ENCODE measurements at regions not wholly inside any gene's neighbourhood (a gene's known extent, or its start where the extent isn't known, plus 50 kb on each side); places are given as distances from the start of the nearest gene placed in this dataset.
"Not testable (repeated sequence)": the region's sequence is repeated elsewhere in the genome, so short reads cannot be mapped to it uniquely, and the experiment has no call there.

GRCh38 chr5:106288979-106289378 lies 1381.8 kb downstream of the EFNA5 start:
- ATAC-seq (no peak), DNase-seq (no peak)
- H3K4me1 Mint-ChIP-seq = no peaks in the 10 kb centered on the region
- no peaks in the 10 kb centered on the region for H3K27me3 Mint-ChIP-seq
- no peak overlapping the region for H3K4me3 Mint-ChIP-seq
- no peaks in the 10 kb centered on the region for H3K36me3 Mint-ChIP-seq (ENCODE audit: low read depth)
- no peaks in the 10 kb centered on the region for H3K9me3 Mint-ChIP-seq
- no peak overlapping the region for H3K27ac Mint-ChIP-seq

- Mint-ChIP-seq H3K27me3 (no peaks in the 10 kb centered on the region), H3K4me1 (no peaks in the 10 kb centered on the region), H3K27ac (no peak overlapping the region), H3K36me3 (ENCODE audit: low read depth) (no peaks in the 10 kb centered on the region), H3K4me3 (no peak overlapping the region), H3K9me3 (no peaks in the 10 kb centered on the region)
- ATAC-seq (no peak), DNase-seq (no peak)
Measured at GRCh38 chr5:106277540-106278096, 1393.1 kb downstream of the EFNA5 start.

- H3K9me3 Mint-ChIP-seq = peaks cover 6% of the 10 kb centered on the region
- H3K36me3 Mint-ChIP-seq (ENCODE audit: low read depth) = no peaks in the 10 kb centered on the region
- no peak for DNase-seq
- H3K27me3 Mint-ChIP-seq = no peaks in the 10 kb centered on the region
- no peak for ATAC-seq
- no peak overlapping the region for H3K4me3 Mint-ChIP-seq
- no peak overlapping the region for H3K27ac Mint-ChIP-seq
- no peaks in the 10 kb centered on the region for H3K4me1 Mint-ChIP-seq
Measured at GRCh38 chr5:106269252-106269843, 1401.4 kb downstream of the EFNA5 start.

- Mint-ChIP-seq H3K27ac (no peak overlapping the region), H3K4me3 (no peak overlapping the region), H3K9me3 (peaks cover 6% of the 10 kb centered on the region), H3K36me3 (ENCODE audit: low read depth) (no peaks in the 10 kb centered on the region), H3K4me1 (no peaks in the 10 kb centered on the region), H3K27me3 (no peaks in the 10 kb centered on the region)
- ATAC-seq (no peak), DNase-seq (no peak)
Measured at GRCh38 chr5:106267256-106267655, 1403.5 kb downstream of the EFNA5 start.

GRCh38 chr5:106262395-106262794 lies 1408.3 kb downstream of the EFNA5 start:
- Mint-ChIP-seq H3K27me3 (no peaks in the 10 kb centered on the region), H3K9me3 (peaks cover 6% of the 10 kb centered on the region), H3K27ac (no peak overlapping the region), H3K36me3 (ENCODE audit: low read depth) (no peaks in the 10 kb centered on the region), H3K4me1 (no peaks in the 10 kb centered on the region), H3K4me3 (no peak overlapping the region)
- ATAC-seq (no peak), DNase-seq (no peak)

- DNase-seq; ATAC-seq; H3K27me3 Mint-ChIP-seq; H3K4me3 Mint-ChIP-seq; H3K27ac Mint-ChIP-seq; H3K36me3 Mint-ChIP-seq (ENCODE audit: low read depth); H3K4me1 Mint-ChIP-seq; H3K9me3 Mint-ChIP-seq: not testable (repeated sequence)
Measured at GRCh38 chr5:106259431-106260090, 1411.2 kb downstream of the EFNA5 start.

- Mint-ChIP-seq H3K4me3 (no peak overlapping the region), H3K27ac (no peak overlapping the region), H3K27me3 (no peaks in the 10 kb centered on the region), H3K4me1 (no peaks in the 10 kb centered on the region), H3K36me3 (ENCODE audit: low read depth) (no peaks in the 10 kb centered on the region), H3K9me3 (peaks cover 8% of the 10 kb centered on the region)
- DNase-seq = no peak
- ATAC-seq = no peak
Measured at GRCh38 chr5:106258591-106259125, 1412.1 kb downstream of the EFNA5 start.

- Mint-ChIP-seq H3K9me3 (peaks cover 10% of the 10 kb centered on the region), H3K27me3 (no peaks in the 10 kb centered on the region), H3K4me1 (no peaks in the 10 kb centered on the region), H3K36me3 (ENCODE audit: low read depth) (no peaks in the 10 kb centered on the region), H3K27ac (no peak overlapping the region), H3K4me3 (no peak overlapping the region)
- no peak for DNase-seq
- ATAC-seq = no peak
Measured at GRCh38 chr5:106254784-106255183, 1416.0 kb downstream of the EFNA5 start.

GRCh38 chr5:106246044-106246745 lies 1424.5 kb downstream of the EFNA5 start:
- peaks cover 16% of the 10 kb centered on the region for H3K9me3 Mint-ChIP-seq
- H3K4me3 Mint-ChIP-seq; DNase-seq; ATAC-seq; H3K4me1 Mint-ChIP-seq; H3K27me3 Mint-ChIP-seq; H3K36me3 Mint-ChIP-seq (ENCODE audit: low read depth); H3K27ac Mint-ChIP-seq: not testable (repeated sequence)

GRCh38 chr5:106241409-106241808 lies 1429.3 kb downstream of the EFNA5 start:
- ATAC-seq = no peak
- Mint-ChIP-seq H3K27ac (no peak overlapping the region), H3K9me3 (peaks cover 10% of the 10 kb centered on the region)

GRCh38 chr5:106205916-106206571 lies 1464.7 kb downstream of the EFNA5 start:
- H3K27ac Mint-ChIP-seq = no peak overlapping the region
- no peak for DNase-seq
- H3K4me3 Mint-ChIP-seq = no peak overlapping the region
- H3K9me3 Mint-ChIP-seq = peaks cover 14% of the 10 kb centered on the region
- no peaks in the 10 kb centered on the region for H3K27me3 Mint-ChIP-seq
- H3K4me1 Mint-ChIP-seq = no peaks in the 10 kb centered on the region
- no peaks in the 10 kb centered on the region for H3K36me3 Mint-ChIP-seq (ENCODE audit: low read depth)
- ATAC-seq = no peak

More at GRCh38 chr5:106241409-106241808, 1429.3 kb downstream of the EFNA5 start:
- no peak for DNase-seq
- Mint-ChIP-seq H3K4me3 (no peak overlapping the region), H3K4me1 (no peaks in the 10 kb centered on the region), H3K36me3 (ENCODE audit: low read depth) (no peaks in the 10 kb centered on the region), H3K27me3 (no peaks in the 10 kb centered on the region)

GRCh38 chr5:106202035-106202434 lies 1468.7 kb downstream of the EFNA5 start:
- no peak overlapping the region for H3K27ac Mint-ChIP-seq
- ATAC-seq (no peak), DNase-seq (no peak)
- H3K4me1 Mint-ChIP-seq = no peaks in the 10 kb centered on the region
- no peaks in the 10 kb centered on the region for H3K27me3 Mint-ChIP-seq
- no peaks in the 10 kb centered on the region for H3K36me3 Mint-ChIP-seq (ENCODE audit: low read depth)
- H3K9me3 Mint-ChIP-seq = peaks cover 16% of the 10 kb centered on the region
- H3K4me3 Mint-ChIP-seq = no peak overlapping the region

- ATAC-seq (no peak), DNase-seq (no peak)
- H3K27ac Mint-ChIP-seq = no peak overlapping the region
- H3K4me3 Mint-ChIP-seq = no peak overlapping the region
- H3K27me3 Mint-ChIP-seq = no peaks in the 10 kb centered on the region
- peaks cover 21% of the 10 kb centered on the region for H3K9me3 Mint-ChIP-seq
- H3K4me1 Mint-ChIP-seq = no peaks in the 10 kb centered on the region
- no peaks in the 10 kb centered on the region for H3K36me3 Mint-ChIP-seq (ENCODE audit: low read depth)
Measured at GRCh38 chr5:106200971-106201370, 1469.8 kb downstream of the EFNA5 start.

GRCh38 chr5:106195679-106196474 lies 1474.9 kb downstream of the EFNA5 start:
- no peak for DNase-seq
- no peaks in the 10 kb centered on the region for H3K36me3 Mint-ChIP-seq (ENCODE audit: low read depth)
- H3K4me1 Mint-ChIP-seq = no peaks in the 10 kb centered on the region
- no peak overlapping the region for H3K4me3 Mint-ChIP-seq
- H3K27ac Mint-ChIP-seq = no peak overlapping the region
- H3K27me3 Mint-ChIP-seq = no peaks in the 10 kb centered on the region
- ATAC-seq = no peak
- peaks cover 15% of the 10 kb centered on the region for H3K9me3 Mint-ChIP-seq

All from activated naive CD8-positive, alpha-beta T cell treated with anti-CD3 and anti-CD28 coated beads, Interleukin-2, amount 50 U/mL, for 24 hours (primary cell).